GM12878 (cell line): ENCODE measurements at regions not wholly inside any gene's neighbourhood (a gene's known extent, or its start where the extent isn't known, plus 50 kb on each side); places are given as distances from the start of the nearest gene placed in this dataset.

Experiments
- ATAC-seq: fragments of 200-7000 bp; cut with Tn5 transposase; 3 replicates; pipeline ENCODE4 v1.9.1; 2020; ENCODE audit warnings: mild to moderate bottlenecking, moderate library complexity
- BruUV-seq: library from RNA; stranded (reverse); fragments of 400-500 nt; replicated peaks from 2 replicates; lab custom pipeline; 2021; lab: Mats Ljungman, UMichigan
- CTCF ChIA-PET: fragments of 300-600 bp; sonication (Branson Sonifier 250); formaldehyde crosslinking; extraction: SDS; loops from one replicate; lab custom pipeline; 2021; ENCODE audit warnings: inconsistent platforms; lab: Yijun Ruan, JAX
- POLR2A ChIA-PET: fragments of 350-600 bp; formaldehyde crosslinking; extraction: SDS; loops from one replicate; lab custom pipeline; 2021; ENCODE audit warnings: inconsistent platforms; lab: Charles Lee
- RAD21 ChIA-PET: fragments of 300-600 bp; sonication (Branson Sonifier 250); formaldehyde crosslinking; loops from one replicate; lab custom pipeline; 2023; ENCODE audit warnings: antibody characterized with exemption; ENCODE audit not compliant: unreplicated experiment; lab: Charles Lee
- SMC1A ChIA-PET: fragments of 300-600 bp; sonication (Branson Sonifier 250); formaldehyde crosslinking; loops from one replicate; lab custom pipeline; 2023; ENCODE audit not compliant: unreplicated experiment, uncharacterized antibody; lab: Charles Lee
- DNase-seq: peaks from one replicate; pipeline ENCODE4 v3.0.0-alpha.2; 2011; ENCODE audit warnings: low read depth, low spot score
- FAIRE-seq: peaks from 3 replicates; lab custom pipeline; 2011; peaks lifted over from hg19 to GRCh38; lab: Jason Lieb, UNC
- H2AFZ ChIP-seq: 2 replicates; pipeline ENCODE4 v1.6.0; 2011; ENCODE audit warnings: low read depth, low read length, control low read depth; ENCODE audit not compliant: control insufficient read depth
- H3K27ac ChIP-seq: 2 replicates; pipeline ENCODE4 v1.5.1; 2011; ENCODE audit warnings: control low read depth; ENCODE audit not compliant: control insufficient read depth, insufficient read depth
- H3K27me3 ChIP-seq, 2 experiments: replicated peaks in 1 of 2; 2 replicates each; pipeline versions ENCODE4 v1.6.0 to v1.6.1; 2011; ENCODE audit warnings: low read length in 1 of 2; ENCODE audit not compliant: control insufficient read depth in 2 of 2, insufficient read depth in 2 of 2
- H3K36me3 ChIP-seq, 2 experiments: 2 replicates each; pipeline ENCODE4 v1.5.1; 2011; ENCODE audit warnings: low read length in 1 of 2; ENCODE audit not compliant: control insufficient read depth in 2 of 2, insufficient read depth in 2 of 2
- H3K4me1 ChIP-seq: 2 replicates; pipeline ENCODE4 v1.6.1; 2011; ENCODE audit warnings: mild to moderate bottlenecking, low read length, moderate library complexity, mixed read lengths; ENCODE audit not compliant: control insufficient read depth, insufficient read depth
- H3K4me2 ChIP-seq: 2 replicates; pipeline ENCODE4 v1.6.0; 2011; ENCODE audit warnings: control low read depth; ENCODE audit not compliant: control insufficient read depth, insufficient read depth
- H3K4me3 ChIP-seq: fragments of 200-600 bp; sonication (generic); 2 replicates; pipeline ENCODE4 v1.5.1; 2016
- H3K79me2 ChIP-seq: 2 replicates; pipeline ENCODE4 v1.6.0; 2011; ENCODE audit warnings: low read length; ENCODE audit not compliant: control insufficient read depth, insufficient read depth
- H3K9ac ChIP-seq: 2 replicates; pipeline ENCODE4 v1.8.0; 2011; ENCODE audit warnings: low read length, control low read depth, mixed read lengths; ENCODE audit not compliant: control insufficient read depth, insufficient read depth
- H3K9me3 ChIP-seq: replicated peaks from 3 replicates; pipeline ENCODE4 v1.5.1; 2011; ENCODE audit warnings: mild to moderate bottlenecking, low read length; ENCODE audit not compliant: control insufficient read depth, insufficient read depth
- H4K20me1 ChIP-seq: 2 replicates; pipeline ENCODE4 v1.6.0; 2011; ENCODE audit not compliant: control insufficient read depth, insufficient read depth
- SIX5 ChIP-seq: IDR thresholded peaks from 2 replicates; pipeline ENCODE4 v1.6.1; 2011; ENCODE audit warnings: mild to moderate bottlenecking, low read depth, low read length, moderate library complexity; ENCODE audit not compliant: severe bottlenecking
- ZBTB40 ChIP-seq: fragments of 450-650 bp; IDR thresholded peaks from 2 replicates; pipeline ENCODE4 v1.6.1; 2016; ENCODE audit warnings: mild to moderate bottlenecking, moderate library complexity, borderline replicate concordance
- WGBS: methylation state at CpG from one replicate; pipeline ENCODE4 v1.1.6; 2016; ENCODE audit warnings: low lambda C conversion rate; ENCODE audit not compliant: insufficient replicate concordance, insufficient coverage; ENCODE audit errors: missing lambda C conversion rate; 5-methylcytosine and 5-hydroxymethylcytosine counted together
- in situ Hi-C: fragments of 300-500 bp; cut with MboI; formaldehyde crosslinking; loops from 9 replicates; pipeline ENCODE4 v1.14.3; 2018; ENCODE audit warnings: mixed read lengths
- intact Hi-C: fragments of 100-400 bp; cut with micrococcal nuclease; formaldehyde crosslinking; loops from one replicate; pipeline ENCODE4 v1.14.2; 2022; ENCODE audit not compliant: unreplicated experiment

DNA sequence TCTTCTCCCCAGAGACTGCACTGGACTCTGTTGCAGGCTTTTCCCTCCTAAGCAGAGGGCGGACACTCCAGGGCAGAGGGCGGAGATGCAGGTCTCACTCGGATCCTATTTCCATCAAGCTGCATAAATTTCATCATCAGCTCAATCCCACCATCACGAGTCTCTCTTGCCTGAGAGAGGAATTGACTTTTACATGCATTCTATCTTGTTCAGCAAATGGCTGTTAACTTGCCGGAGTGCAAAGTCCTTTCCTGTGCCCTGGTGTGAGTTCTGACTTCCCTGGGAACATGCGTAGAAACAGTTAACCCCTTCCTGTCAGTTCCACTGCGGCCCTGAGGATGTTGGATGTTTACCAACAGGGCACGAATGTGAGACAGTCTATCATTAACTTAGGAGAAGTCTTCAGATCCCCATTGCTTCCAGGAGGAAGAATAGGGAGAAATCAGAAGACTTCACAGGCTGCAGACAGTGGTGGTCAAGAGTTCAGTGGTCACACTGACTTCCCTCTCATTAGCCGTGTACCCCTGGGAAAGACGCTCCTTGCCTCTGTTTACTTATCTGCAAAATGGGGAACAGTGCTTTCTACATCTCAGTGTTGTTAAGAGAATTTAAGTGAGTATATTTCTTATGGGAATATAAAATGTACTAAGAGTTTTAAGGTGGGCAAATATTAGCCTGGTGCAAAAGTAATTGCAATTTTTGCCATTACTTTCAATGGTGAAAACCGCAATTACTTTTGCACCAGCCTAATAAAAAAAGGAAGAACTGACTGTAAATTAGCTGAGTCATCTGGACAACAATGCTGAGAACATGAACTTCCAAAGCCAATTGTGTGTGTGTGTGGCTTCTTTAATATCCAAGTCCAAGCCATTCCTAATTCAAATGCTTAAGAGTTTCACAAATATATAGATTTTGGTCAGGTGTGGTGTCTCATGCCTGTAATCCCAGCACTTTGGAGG lies 248.0 kb downstream of the DRD1 start:
- DNase-seq (no peak), ATAC-seq (no peak), FAIRE-seq (no peak)
- H3K36me3 ChIP-seq, result no peaks in the 10 kb centered on the region
- 37% methylated on average over 11 of the region's 11 CpGs for WGBS
- no peak overlapping the region for H3K27ac ChIP-seq
- ChIA-PET SMC1A (no interaction called here), RAD21 (no interaction called here), CTCF (no interaction called here), POLR2A (no interaction called here)
- BruUV-seq, result no TSS peak
- H4K20me1 ChIP-seq, result no peaks in the 10 kb centered on the region
- no peak overlapping the region for H3K9ac ChIP-seq
- no peak overlapping the region for H2AFZ ChIP-seq
- H3K79me2 ChIP-seq, result no peaks in the 10 kb centered on the region
- in situ Hi-C loops, result no loop called here
- no peaks in the 10 kb centered on the region for H3K9me3 ChIP-seq
- no peak overlapping the region for H3K4me2 ChIP-seq
- no peak overlapping the region for H3K4me3 ChIP-seq
- TF ChIP-seq SIX5 (no peak), ZBTB40 (0 out of 2 replicates have a peak, but pooled peaks have one; percentile 41)
- intact Hi-C loops, result no loop called here
- H3K4me1 ChIP-seq, result no peaks in the 10 kb centered on the region
- H3K27me3 ChIP-seq, result no peaks in the 10 kb centered on the region
